OCI-LY3 (cell line): ENCODE measurements at regions not wholly inside any gene's neighbourhood (a gene's known extent, or its start where the extent isn't known, plus 50 kb on each side); places are given as distances from the start of the nearest gene placed in this dataset.

ENCODE experiments used
- CTCF ChIP-seq: fragments of 200-600, 300-600 bp; sonication (generic); IDR thresholded peaks from 2 replicates; pipeline ENCODE4 v1.5.1; 2014; ENCODE audit warnings: antibody characterized with exemption, low read length, low read depth
- EZH2phosphoT487 ChIP-seq: fragments of 200-600 bp; shearing (Covaris generic); IDR thresholded peaks from 2 replicates; pipeline ENCODE4 v1.6.1; 2018; ENCODE audit warnings: antibody characterized with exemption, mixed run types, low read depth

GRCh38 chr4:30670206-30670605, 50.0 kb upstream of the PCDH7 start:
- TF ChIP-seq CTCF (no peak), EZH2phosphoT487 (no peak)
